ENCODE measurements at regions not wholly inside any gene's neighbourhood (a gene's known extent, or its start where the extent isn't known, plus 50 kb on each side); places are given as distances from the start of the nearest gene placed in this dataset.
A peak's percentile ranks its signal among the peaks of the same experiment; 100 is the strongest.
"Not testable (repeated sequence)": the region's sequence is repeated elsewhere in the genome, so short reads cannot be mapped to it uniquely, and the experiment has no call there.

GRCh38 chr7:66413379-66414114 lies 208.4 kb downstream of the TPST1 start:
- Mint-ChIP-seq H3K27me3 (no peaks in the 10 kb centered on the region), H3K4me3 (peak overlapping the region; percentile 77), H3K9me3 (no peaks in the 10 kb centered on the region), H3K36me3 (ENCODE audit: low read depth) (no peaks in the 10 kb centered on the region), H3K27ac (peak overlapping the region; percentile 70), H3K4me1 (peaks cover 15% of the 10 kb centered on the region)
- DNase-seq: peak; percentile 94
- intact Hi-C loops (cut with micrococcal nuclease): loop anchor here (1.0 to 2.0 kb wide), 2 partner anchors 79 to 431 kb away; no protein-coding TSS in a partner anchor

GRCh38 chr7:66415659-66416265 lies 210.6 kb downstream of the TPST1 start:
- intact Hi-C loops (cut with micrococcal nuclease): no loop called here
- no peaks in the 10 kb centered on the region for H3K27me3 Mint-ChIP-seq
- H3K27ac Mint-ChIP-seq: no peak overlapping the region
- H3K4me1 Mint-ChIP-seq: peaks cover 15% of the 10 kb centered on the region
- DNase-seq: no peak
- no peaks in the 10 kb centered on the region for H3K9me3 Mint-ChIP-seq
- H3K36me3 Mint-ChIP-seq (ENCODE audit: low read depth): no peaks in the 10 kb centered on the region
- no peak overlapping the region for H3K4me3 Mint-ChIP-seq

- intact Hi-C loops (cut with micrococcal nuclease): no loop called here
- Mint-ChIP-seq H3K4me3 (no peak overlapping the region), H3K4me1 (peaks cover 12% of the 10 kb centered on the region), H3K27ac (no peak overlapping the region), H3K27me3 (no peaks in the 10 kb centered on the region), H3K9me3 (no peaks in the 10 kb centered on the region), H3K36me3 (ENCODE audit: low read depth) (no peaks in the 10 kb centered on the region)
- DNase-seq: no peak
Observed at GRCh38 chr7:66418537-66418936, 210.1 kb upstream of the KCTD7 start.

GRCh38 chr7:66419210-66419609 lies 209.5 kb upstream of the KCTD7 start:
- Mint-ChIP-seq H3K9me3 (no peaks in the 10 kb centered on the region), H3K27me3 (no peaks in the 10 kb centered on the region), H3K27ac (no peak overlapping the region), H3K4me1 (peaks cover 7% of the 10 kb centered on the region), H3K36me3 (ENCODE audit: low read depth) (no peaks in the 10 kb centered on the region), H3K4me3 (no peak overlapping the region)
- no peak for DNase-seq
- intact Hi-C loops (cut with micrococcal nuclease): no loop called here

GRCh38 chr7:66421830-66422475 lies 206.7 kb upstream of the KCTD7 start:
- H3K9me3 Mint-ChIP-seq: no peaks in the 10 kb centered on the region
- H3K27ac Mint-ChIP-seq: no peak overlapping the region
- H3K4me3 Mint-ChIP-seq: no peak overlapping the region
- H3K4me1 Mint-ChIP-seq: no peaks in the 10 kb centered on the region
- no peaks in the 10 kb centered on the region for H3K36me3 Mint-ChIP-seq (ENCODE audit: low read depth)
- intact Hi-C loops (cut with micrococcal nuclease): no loop called here
- H3K27me3 Mint-ChIP-seq: no peaks in the 10 kb centered on the region
- no peak for DNase-seq

- Mint-ChIP-seq H3K9me3 (no peaks in the 10 kb centered on the region), H3K27ac (no peak overlapping the region)
- intact Hi-C loops (cut with micrococcal nuclease): no loop called here
Observed at GRCh38 chr7:66423729-66424128, 205.0 kb upstream of the KCTD7 start.

GRCh38 chr7:66426332-66426731 lies 202.3 kb upstream of the KCTD7 start:
- no peak for DNase-seq
- no peak overlapping the region for H3K4me3 Mint-ChIP-seq
- H3K9me3 Mint-ChIP-seq: no peaks in the 10 kb centered on the region
- H3K27me3 Mint-ChIP-seq: no peaks in the 10 kb centered on the region
- H3K4me1 Mint-ChIP-seq: no peaks in the 10 kb centered on the region
- H3K27ac Mint-ChIP-seq: no peak overlapping the region
- no peaks in the 10 kb centered on the region for H3K36me3 Mint-ChIP-seq (ENCODE audit: low read depth)
- intact Hi-C loops (cut with micrococcal nuclease): no loop called here

More at GRCh38 chr7:66423729-66424128, 205.0 kb upstream of the KCTD7 start:
- H3K4me3 Mint-ChIP-seq: no peak overlapping the region
- H3K4me1 Mint-ChIP-seq: no peaks in the 10 kb centered on the region
- no peaks in the 10 kb centered on the region for H3K36me3 Mint-ChIP-seq (ENCODE audit: low read depth)
- no peak for DNase-seq
- no peaks in the 10 kb centered on the region for H3K27me3 Mint-ChIP-seq

- no peaks in the 10 kb centered on the region for H3K36me3 Mint-ChIP-seq (ENCODE audit: low read depth)
- H3K4me3 Mint-ChIP-seq: no peak overlapping the region
- no peaks in the 10 kb centered on the region for H3K9me3 Mint-ChIP-seq
- intact Hi-C loops (cut with micrococcal nuclease): no loop called here
- H3K27me3 Mint-ChIP-seq: no peaks in the 10 kb centered on the region
- no peak for DNase-seq
- no peak overlapping the region for H3K27ac Mint-ChIP-seq
- no peaks in the 10 kb centered on the region for H3K4me1 Mint-ChIP-seq
Observed at GRCh38 chr7:66426996-66427395, 201.7 kb upstream of the KCTD7 start.

- Mint-ChIP-seq H3K27ac (no peak overlapping the region), H3K4me1 (no peaks in the 10 kb centered on the region), H3K36me3 (ENCODE audit: low read depth) (no peaks in the 10 kb centered on the region), H3K9me3 (no peaks in the 10 kb centered on the region), H3K4me3 (no peak overlapping the region), H3K27me3 (no peaks in the 10 kb centered on the region)
- no peak for DNase-seq
- intact Hi-C loops (cut with micrococcal nuclease): no loop called here
Observed at GRCh38 chr7:66427956-66428355, 200.7 kb upstream of the KCTD7 start.

GRCh38 chr7:66429498-66430163 lies 199.1 kb upstream of the KCTD7 start:
- H3K27ac Mint-ChIP-seq: no peak overlapping the region
- H3K36me3 Mint-ChIP-seq (ENCODE audit: low read depth): no peaks in the 10 kb centered on the region
- no peaks in the 10 kb centered on the region for H3K27me3 Mint-ChIP-seq
- no peaks in the 10 kb centered on the region for H3K9me3 Mint-ChIP-seq
- H3K4me3 Mint-ChIP-seq: no peak overlapping the region
- intact Hi-C loops (cut with micrococcal nuclease): no loop called here
- DNase-seq: no peak
- H3K4me1 Mint-ChIP-seq: no peaks in the 10 kb centered on the region

- Mint-ChIP-seq H3K27ac (no peak overlapping the region), H3K4me3 (no peak overlapping the region), H3K4me1 (no peaks in the 10 kb centered on the region), H3K9me3 (no peaks in the 10 kb centered on the region), H3K27me3 (no peaks in the 10 kb centered on the region), H3K36me3 (ENCODE audit: low read depth) (no peaks in the 10 kb centered on the region)
- no peak for DNase-seq
- intact Hi-C loops (cut with micrococcal nuclease): no loop called here
Observed at GRCh38 chr7:66430164-66430545, 198.5 kb upstream of the KCTD7 start.

GRCh38 chr7:66438703-66439405 lies 189.8 kb upstream of the KCTD7 start:
- H3K4me3 Mint-ChIP-seq; intact Hi-C loops (cut with micrococcal nuclease); H3K27me3 Mint-ChIP-seq; H3K36me3 Mint-ChIP-seq (ENCODE audit: low read depth); H3K4me1 Mint-ChIP-seq; H3K9me3 Mint-ChIP-seq; DNase-seq; H3K27ac Mint-ChIP-seq: not testable (repeated sequence)

GRCh38 chr7:66442385-66442784 lies 186.3 kb upstream of the KCTD7 start:
- no peak overlapping the region for H3K27ac Mint-ChIP-seq
- H3K9me3 Mint-ChIP-seq: no peaks in the 10 kb centered on the region
- H3K4me3 Mint-ChIP-seq: no peak overlapping the region
- DNase-seq: no peak
- H3K27me3 Mint-ChIP-seq: no peaks in the 10 kb centered on the region
- no peaks in the 10 kb centered on the region for H3K36me3 Mint-ChIP-seq (ENCODE audit: low read depth)
- peaks cover 2% of the 10 kb centered on the region for H3K4me1 Mint-ChIP-seq
- intact Hi-C loops (cut with micrococcal nuclease): no loop called here
